Astrocyte (in vitro differentiated cells and primary cell): ENCODE measurements at regions not wholly inside any gene's neighbourhood (a gene's known extent, or its start where the extent isn't known, plus 50 kb on each side); places are given as distances from the start of the nearest gene placed in this dataset.

Experiments used
- EZH2 ChIP-seq: IDR thresholded peaks from 2 replicates; pipeline ENCODE4 v1.6.1; 2012; ENCODE audit warnings: mild to moderate bottlenecking, low read length, inconsistent platforms; ENCODE audit not compliant: insufficient read depth
- TF ChIP-seq, protein P1 (sequence below): IDR thresholded peaks from 2 replicates; pipeline ENCODE4 v1.5.1; 2011; ENCODE audit warnings: low read depth, mild to moderate bottlenecking, inconsistent platforms, low read length, moderate library complexity; ENCODE audit not compliant: insufficient read depth

DNA sequence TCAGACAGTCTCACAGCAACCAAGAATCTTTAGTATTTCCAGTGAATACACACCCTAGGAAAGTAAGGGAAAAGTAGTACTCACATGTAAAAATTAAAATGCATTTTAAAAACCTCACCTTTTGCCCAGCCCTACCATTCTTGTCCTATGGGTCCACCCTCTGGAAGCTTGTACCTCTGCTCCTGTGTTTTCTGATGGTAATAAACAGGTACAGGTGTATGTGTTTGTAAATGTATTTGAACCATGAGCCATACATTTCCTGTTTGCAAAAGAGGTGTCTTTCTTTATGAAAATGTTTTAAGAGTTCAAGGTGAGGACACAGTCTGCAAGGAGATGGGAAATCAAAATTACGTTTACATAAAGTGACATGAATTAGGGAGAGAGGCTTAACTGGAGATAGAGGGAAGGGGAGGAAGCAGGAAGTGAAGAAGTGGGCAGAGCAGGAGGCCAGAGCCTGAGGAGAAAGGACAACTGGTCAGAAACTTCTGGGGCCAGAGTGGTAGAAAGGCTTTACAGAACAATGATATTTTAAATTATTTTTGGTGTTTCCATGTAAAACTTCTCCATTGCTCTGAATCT lies 52.0 kb upstream of the IVNS1ABP start:
- TF ChIP-seq, protein P1, sequence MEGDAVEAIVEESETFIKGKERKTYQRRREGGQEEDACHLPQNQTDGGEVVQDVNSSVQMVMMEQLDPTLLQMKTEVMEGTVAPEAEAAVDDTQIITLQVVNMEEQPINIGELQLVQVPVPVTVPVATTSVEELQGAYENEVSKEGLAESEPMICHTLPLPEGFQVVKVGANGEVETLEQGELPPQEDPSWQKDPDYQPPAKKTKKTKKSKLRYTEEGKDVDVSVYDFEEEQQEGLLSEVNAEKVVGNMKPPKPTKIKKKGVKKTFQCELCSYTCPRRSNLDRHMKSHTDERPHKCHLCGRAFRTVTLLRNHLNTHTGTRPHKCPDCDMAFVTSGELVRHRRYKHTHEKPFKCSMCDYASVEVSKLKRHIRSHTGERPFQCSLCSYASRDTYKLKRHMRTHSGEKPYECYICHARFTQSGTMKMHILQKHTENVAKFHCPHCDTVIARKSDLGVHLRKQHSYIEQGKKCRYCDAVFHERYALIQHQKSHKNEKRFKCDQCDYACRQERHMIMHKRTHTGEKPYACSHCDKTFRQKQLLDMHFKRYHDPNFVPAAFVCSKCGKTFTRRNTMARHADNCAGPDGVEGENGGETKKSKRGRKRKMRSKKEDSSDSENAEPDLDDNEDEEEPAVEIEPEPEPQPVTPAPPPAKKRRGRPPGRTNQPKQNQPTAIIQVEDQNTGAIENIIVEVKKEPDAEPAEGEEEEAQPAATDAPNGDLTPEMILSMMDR, result no peak
- TF ChIP-seq EZH2, result no peak
